Spleen (tissue), 7 donors: ENCODE measurements at regions not wholly inside any gene's neighbourhood (a gene's known extent, or its start where the extent isn't known, plus 50 kb on each side); places are given as distances from the start of the nearest gene placed in this dataset.

ENCODE experiments used
- CTCF ChIP-seq, 11 experiments: fragments of 200-600 bp in 7 of 11; fragments of 450-650 bp in 4 of 11; sonication (generic) in 4 of 11; IDR thresholded peaks in 8 of 11; conservative IDR thresholded peaks in 3 of 11; 1 replicate in 7 of 11; 2 replicates in 4 of 11; pipeline versions ENCODE4 v1.4.0 to v1.8.0; 2016 to 2021; ENCODE audit warnings: antibody characterized with exemption in 11 of 11, inconsistent platforms in 4 of 11, mild to moderate bottlenecking in 1 of 11
- POLR2AphosphoS5 ChIP-seq, 3 donors: sonication (generic); formaldehyde crosslinking; IDR thresholded peaks; one replicate each; pipeline ENCODE4 v1.5.1; 2017; ENCODE audit warnings: antibody characterized with exemption in 3 of 3
- donor health status: DM: no; HTN: no; CAD: no; lungs with moderate emphysema.
- donor health status: DM: no; HTN: no; CAD: no.
- donor health status: DM: no; HTN: no; CAD: no.

DNA sequence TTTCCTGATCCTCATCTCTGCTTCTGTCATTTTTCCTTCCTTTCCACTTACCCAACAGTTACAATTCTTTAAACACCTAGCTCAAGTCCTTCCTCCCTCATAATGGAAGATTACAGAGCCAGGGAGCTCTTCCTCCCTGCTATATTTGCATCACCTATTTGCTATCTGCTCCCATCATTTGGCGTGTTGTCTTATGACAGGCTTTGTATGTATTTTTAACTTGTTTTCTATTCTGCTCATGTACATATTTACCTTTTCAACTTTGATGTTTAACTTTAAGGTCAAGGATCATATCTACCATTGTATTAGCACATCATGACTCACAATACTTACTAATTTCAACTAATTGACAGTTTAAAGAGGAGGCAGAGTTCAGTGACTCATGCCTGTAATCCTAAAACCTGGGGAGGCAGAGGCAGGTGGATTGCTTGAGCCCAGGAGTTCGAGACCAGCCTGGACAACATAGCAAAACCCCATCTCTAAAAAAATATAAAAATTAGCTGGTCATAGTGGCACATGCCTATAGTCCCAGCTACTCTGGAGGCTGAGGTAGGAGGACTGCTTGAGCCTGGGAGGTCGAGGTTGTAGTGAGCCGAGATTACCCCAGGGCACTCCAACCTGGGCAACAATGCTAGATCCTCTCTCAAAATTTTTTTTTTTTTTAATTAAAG lies 92.5 kb upstream of the FOXN2 start:
- TF ChIP-seq CTCF (IDR thresholded peaks at IDR 0.05 in 8 of 11, conservative IDR thresholded peaks at IDR 0.05 in 3 of 11) (no peak), POLR2AphosphoS5 (IDR thresholded peaks at IDR 0.05) (no peak)
